BLaER1 treated with 17β-estradiol and CSF1 and Interleukin-3, amounts not matched to agents 10 nM and 100 nM (cell line): ENCODE measurements at regions not wholly inside any gene's neighbourhood (a gene's known extent, or its start where the extent isn't known, plus 50 kb on each side); places are given as distances from the start of the nearest gene placed in this dataset.

Source experiments
- H3K27ac ChIP-seq, 11 experiments: shearing (Covaris generic); formaldehyde crosslinking; 2 replicates each; pipeline ENCODE4 v1.8.1; 2022
- H3K27me3 ChIP-seq, 11 experiments: shearing (Covaris generic); formaldehyde crosslinking; 2 replicates each; pipeline ENCODE4 v1.8.1; 2022
- H3K36me3 ChIP-seq, 11 experiments: shearing (Covaris generic); formaldehyde crosslinking; 2 replicates each; pipeline ENCODE4 v1.8.1; 2022
- H3K4me1 ChIP-seq, 10 experiments: shearing (Covaris generic); formaldehyde crosslinking; 2 replicates each; pipeline ENCODE4 v1.8.1; 2022
- H3K4me2 ChIP-seq, 11 experiments: shearing (Covaris generic); formaldehyde crosslinking; 2 replicates each; pipeline ENCODE4 v1.8.1; 2022
- H3K4me3 ChIP-seq, 10 experiments: shearing (Covaris generic); formaldehyde crosslinking; 2 replicates each; pipeline ENCODE4 v1.8.1; 2022
- H3K9ac ChIP-seq, 11 experiments: shearing (Covaris generic); formaldehyde crosslinking; 2 replicates each; pipeline ENCODE4 v1.8.1; 2022
- H3K9me3 ChIP-seq, 11 experiments: shearing (Covaris generic); formaldehyde crosslinking; replicated peaks in 1 of 11; 2 replicates each; pipeline ENCODE4 v1.8.1; 2022
- H4K20me1 ChIP-seq, 11 experiments: shearing (Covaris generic); formaldehyde crosslinking; 2 replicates each; pipeline ENCODE4 v1.8.1; 2022
- Cebpa-rat ChIP-seq, 11 experiments: shearing (Covaris generic); IDR thresholded peaks; 2 replicates each; pipeline ENCODE4 v1.8.1; 2022

GRCh38 chr4:42720533-42720932, 63.6 kb upstream of the ATP8A1 start:
- H3K27me3 ChIP-seq, result no peaks in the 10 kb centered on the region
- no peaks in the 10 kb centered on the region for H3K36me3 ChIP-seq
- peak overlapping the region in 4 of 11 experiments; percentile 24 to 55 (median 34); a peak in 4 of 22 replicates for H3K27ac ChIP-seq
- peaks cover 0 to 8% (median 5%) of the 10 kb centered on the region in 11 experiments; a peak in 9 of 22 replicates for H3K9me3 ChIP-seq
- peak overlapping the region in 2 of 11 experiments; percentile 20 to 29; a peak in 2 of 22 replicates for H3K4me2 ChIP-seq
- H3K9ac ChIP-seq, result peak overlapping the region in 1 of 11 experiments; percentile 12; a peak in 1 of 22 replicates
- peaks cover 10 to 20% (median 15%) of the 10 kb centered on the region in 10 experiments; a peak in 18 of 20 replicates for H3K4me1 ChIP-seq
- no peak for TF ChIP-seq Cebpa-rat (IDR thresholded peaks at IDR 0.05)
- no peaks in the 10 kb centered on the region for H4K20me1 ChIP-seq
- H3K4me3 ChIP-seq, result no peak overlapping the region

- H3K4me1 ChIP-seq, result peaks cover 10 to 20% (median 15%) of the 10 kb centered on the region in 10 experiments; a peak in 18 of 20 replicates
- no peaks in the 10 kb centered on the region for H3K36me3 ChIP-seq
- no peak overlapping the region for H3K27ac ChIP-seq
- no peak overlapping the region for H3K4me2 ChIP-seq
- no peak overlapping the region for H3K4me3 ChIP-seq
- TF ChIP-seq Cebpa-rat (IDR thresholded peaks at IDR 0.05), result no peak
- no peak overlapping the region for H3K9ac ChIP-seq
- no peaks in the 10 kb centered on the region for H4K20me1 ChIP-seq
- H3K9me3 ChIP-seq, result peaks cover 0 to 8% (median 5%) of the 10 kb centered on the region in 11 experiments; a peak in 9 of 22 replicates
- no peaks in the 10 kb centered on the region for H3K27me3 ChIP-seq
Measured at GRCh38 chr4:42719257-42719656, 62.4 kb upstream of the ATP8A1 start.

GRCh38 chr4:42718336-42718735, 61.4 kb upstream of the ATP8A1 start:
- TF ChIP-seq Cebpa-rat (IDR thresholded peaks at IDR 0.05), result no peak
- no peaks in the 10 kb centered on the region for H3K36me3 ChIP-seq
- no peak overlapping the region for H3K27ac ChIP-seq
- H4K20me1 ChIP-seq, result no peaks in the 10 kb centered on the region
- H3K4me1 ChIP-seq, result peaks cover 10 to 20% (median 15%) of the 10 kb centered on the region in 10 experiments; a peak in 18 of 20 replicates
- no peak overlapping the region for H3K9ac ChIP-seq
- H3K27me3 ChIP-seq, result no peaks in the 10 kb centered on the region
- no peak overlapping the region for H3K4me3 ChIP-seq
- H3K9me3 ChIP-seq, result peaks cover 0 to 8% (median 5%) of the 10 kb centered on the region in 11 experiments; a peak in 9 of 22 replicates
- H3K4me2 ChIP-seq, result no peak overlapping the region

GRCh38 chr4:42716996-42717395, 60.1 kb upstream of the ATP8A1 start:
- Histone ChIP-seq H3K4me1 (peaks cover 10 to 20% (median 15%) of the 10 kb centered on the region in 10 experiments; a peak in 18 of 20 replicates), H3K9ac (no peak overlapping the region), H3K27ac (peak overlapping the region in 7 of 11 experiments; percentile 13 to 56 (median 19); a peak in 10 of 22 replicates), H3K27me3 (no peaks in the 10 kb centered on the region), H3K4me2 (peak overlapping the region in 10 of 11 experiments; percentile 16 to 70 (median 53); a peak in 18 of 22 replicates), H4K20me1 (no peaks in the 10 kb centered on the region), H3K36me3 (no peaks in the 10 kb centered on the region), H3K9me3 (peaks cover 0 to 8% (median 5%) of the 10 kb centered on the region in 11 experiments; a peak in 9 of 22 replicates), H3K4me3 (no peak overlapping the region)
- no peak for TF ChIP-seq Cebpa-rat (IDR thresholded peaks at IDR 0.05)

GRCh38 chr4:42715807-42716482, 59.0 kb upstream of the ATP8A1 start:
- no peak overlapping the region for H3K4me3 ChIP-seq
- peak overlapping the region in 2 of 11 experiments; percentile 20 to 31; a peak in 1 of 22 replicates for H3K27ac ChIP-seq
- peak overlapping the region in 8 of 11 experiments; percentile 16 to 70 (median 48); a peak in 8 of 22 replicates for H3K4me2 ChIP-seq
- no peaks in the 10 kb centered on the region for H3K36me3 ChIP-seq
- no peaks in the 10 kb centered on the region for H4K20me1 ChIP-seq
- TF ChIP-seq Cebpa-rat (IDR thresholded peaks at IDR 0.05), result peak; percentile 28 to 97 (median 84); a peak in 18 of 22 replicates
- no peak overlapping the region for H3K9ac ChIP-seq
- no peaks in the 10 kb centered on the region for H3K27me3 ChIP-seq
- H3K9me3 ChIP-seq, result peaks cover 0 to 8% (median 5%) of the 10 kb centered on the region in 11 experiments; a peak in 9 of 22 replicates
- peaks cover 10 to 20% (median 15%) of the 10 kb centered on the region in 10 experiments; a peak in 18 of 20 replicates for H3K4me1 ChIP-seq

- no peak for TF ChIP-seq Cebpa-rat (IDR thresholded peaks at IDR 0.05)
- Histone ChIP-seq H3K4me1 (peaks cover 6 to 20% (median 15%) of the 10 kb centered on the region in 10 experiments; a peak in 18 of 20 replicates), H3K27me3 (no peaks in the 10 kb centered on the region), H3K36me3 (no peaks in the 10 kb centered on the region), H3K9ac (no peak overlapping the region), H3K27ac (no peak overlapping the region), H4K20me1 (no peaks in the 10 kb centered on the region), H3K4me3 (no peak overlapping the region), H3K9me3 (no peaks in the 10 kb centered on the region; a peak in 1 of 22 replicates), H3K4me2 (no peak overlapping the region)
Measured at GRCh38 chr4:42713391-42713790, 56.5 kb upstream of the ATP8A1 start.

- Histone ChIP-seq H4K20me1 (no peaks in the 10 kb centered on the region), H3K36me3 (no peaks in the 10 kb centered on the region), H3K9ac (no peak overlapping the region), H3K27ac (no peak overlapping the region), H3K4me1 (peaks cover 6 to 20% (median 15%) of the 10 kb centered on the region in 10 experiments; a peak in 18 of 20 replicates), H3K9me3 (no peaks in the 10 kb centered on the region), H3K4me3 (no peak overlapping the region), H3K4me2 (no peak overlapping the region), H3K27me3 (no peaks in the 10 kb centered on the region)
- no peak for TF ChIP-seq Cebpa-rat (IDR thresholded peaks at IDR 0.05)
Measured at GRCh38 chr4:42712854-42713253, 55.9 kb upstream of the ATP8A1 start.

- no peak overlapping the region for H3K9ac ChIP-seq
- TF ChIP-seq Cebpa-rat (IDR thresholded peaks at IDR 0.05), result no peak
Measured at GRCh38 chr4:42711496-42711895, 54.6 kb upstream of the ATP8A1 start.

GRCh38 chr4:42710761-42711160, 53.9 kb upstream of the ATP8A1 start:
- Histone ChIP-seq H3K4me3 (no peak overlapping the region), H3K4me2 (no peak overlapping the region), H3K4me1 (peaks cover 0 to 2% (median 0%) of the 10 kb centered on the region in 10 experiments; a peak in 4 of 20 replicates)

More at GRCh38 chr4:42711496-42711895, 54.6 kb upstream of the ATP8A1 start:
- Histone ChIP-seq H3K27ac (no peak overlapping the region), H3K4me1 (peaks cover 0 to 9% (median 5%) of the 10 kb centered on the region in 10 experiments; a peak in 16 of 20 replicates), H3K9me3 (no peaks in the 10 kb centered on the region), H3K4me2 (no peak overlapping the region), H3K36me3 (no peaks in the 10 kb centered on the region), H3K27me3 (no peaks in the 10 kb centered on the region), H4K20me1 (no peaks in the 10 kb centered on the region), H3K4me3 (no peak overlapping the region)

More at GRCh38 chr4:42710761-42711160, 53.9 kb upstream of the ATP8A1 start:
- Histone ChIP-seq H3K27me3 (no peaks in the 10 kb centered on the region), H3K9ac (no peak overlapping the region), H3K27ac (no peak overlapping the region), H4K20me1 (no peaks in the 10 kb centered on the region), H3K9me3 (no peaks in the 10 kb centered on the region), H3K36me3 (no peaks in the 10 kb centered on the region)
- no peak for TF ChIP-seq Cebpa-rat (IDR thresholded peaks at IDR 0.05)
